H9 (cell line): ENCODE measurements at regions not wholly inside any gene's neighbourhood (a gene's known extent, or its start where the extent isn't known, plus 50 kb on each side); places are given as distances from the start of the nearest gene placed in this dataset.

Source experiments
- DNase-seq: peaks from one replicate; pipeline ENCODE4 v3.0.0-alpha.2; 2017
- H2AFZ ChIP-seq: one replicate; pipeline ENCODE4 v1.6.1; 2013; ENCODE audit warnings: mild to moderate bottlenecking, low read length, control low read depth, moderate library complexity
- H2AK5ac ChIP-seq: 2 replicates; pipeline ENCODE4 v1.6.1; 2013; ENCODE audit warnings: low read length, control low read depth, mixed read lengths; ENCODE audit not compliant: insufficient read length
- H2BK120ac ChIP-seq: one replicate; pipeline ENCODE4 v1.6.1; 2013; ENCODE audit warnings: low read depth, mild to moderate bottlenecking, low read length, control low read depth, inconsistent platforms; ENCODE audit not compliant: poor library complexity, severe bottlenecking
- H2BK12ac ChIP-seq: 2 replicates; pipeline ENCODE4 v1.6.1; 2013; ENCODE audit warnings: low read length, control low read depth, mixed read lengths, low read depth; ENCODE audit not compliant: insufficient read length
- H2BK15ac ChIP-seq: 2 replicates; pipeline ENCODE4 v1.6.1; 2013; ENCODE audit warnings: low read depth, low read length, control low read depth
- H2BK20ac ChIP-seq: one replicate; pipeline ENCODE4 v1.6.1; 2013; ENCODE audit warnings: low read depth, mild to moderate bottlenecking, low read length, control low read depth, inconsistent platforms; ENCODE audit not compliant: poor library complexity, severe bottlenecking
- H2BK5ac ChIP-seq: 2 replicates; pipeline ENCODE4 v1.6.1; 2013; ENCODE audit warnings: low read length, control low read depth, mixed read lengths; ENCODE audit not compliant: insufficient read length
- H3K14ac ChIP-seq: 2 replicates; pipeline ENCODE4 v1.6.1; 2013; ENCODE audit warnings: low read length, control low read depth; ENCODE audit not compliant: insufficient read depth
- H3K18ac ChIP-seq: 2 replicates; pipeline ENCODE4 v1.6.1; 2013; ENCODE audit warnings: low read depth, mild to moderate bottlenecking, mixed read lengths, low read length, control low read depth; ENCODE audit not compliant: insufficient read length
- H3K23ac ChIP-seq: 2 replicates; pipeline ENCODE4 v1.6.1; 2013; ENCODE audit warnings: low read length, control low read depth, mixed read lengths, low read depth; ENCODE audit not compliant: insufficient read length
- H3K23me2 ChIP-seq: 2 replicates; pipeline ENCODE4 v1.6.1; 2013; ENCODE audit warnings: low read depth, mild to moderate bottlenecking, mixed read lengths, low read length, control low read depth; ENCODE audit not compliant: insufficient read length, poor library complexity, severe bottlenecking
- H3K27ac ChIP-seq: 2 replicates; pipeline ENCODE4 v1.5.1; 2013; ENCODE audit warnings: low read length, control low read depth, mixed read lengths, low read depth; ENCODE audit not compliant: insufficient read length
- H3K27me3 ChIP-seq: 2 replicates; pipeline ENCODE4 v1.6.1; 2013; ENCODE audit warnings: low read length, control low read depth, inconsistent platforms; ENCODE audit not compliant: insufficient read depth
- H3K4ac ChIP-seq: 2 replicates; pipeline ENCODE4 v1.6.1; 2013; ENCODE audit warnings: low read depth, mild to moderate bottlenecking, control low read depth, inconsistent platforms, low read length, moderate library complexity
- H3K4me1 ChIP-seq: 2 replicates; pipeline ENCODE4 v1.6.1; 2013; ENCODE audit warnings: low read length, control low read depth, inconsistent platforms; ENCODE audit not compliant: insufficient read depth
- H3K4me2 ChIP-seq: 2 replicates; pipeline ENCODE4 v1.6.1; 2013; ENCODE audit warnings: low read length, control low read depth, mixed read lengths; ENCODE audit not compliant: insufficient read length, insufficient read depth
- H3K56ac ChIP-seq: 2 replicates; pipeline ENCODE4 v1.6.1; 2013; ENCODE audit warnings: low read depth, mild to moderate bottlenecking, mixed read lengths, low read length, control low read depth; ENCODE audit not compliant: insufficient read length
- H3K79me1 ChIP-seq: 2 replicates; pipeline ENCODE4 v1.6.1; 2013; ENCODE audit warnings: low read depth, mild to moderate bottlenecking, moderate library complexity, low read length, control low read depth, inconsistent platforms; ENCODE audit not compliant: insufficient read depth, poor library complexity, severe bottlenecking
- H3K79me2 ChIP-seq: 2 replicates; pipeline ENCODE4 v1.6.1; 2013; ENCODE audit warnings: low read length, control low read depth, inconsistent platforms; ENCODE audit not compliant: insufficient read depth
- H3K9ac ChIP-seq: 2 replicates; pipeline ENCODE4 v1.6.1; 2013; ENCODE audit warnings: low read length, control low read depth, mixed read lengths; ENCODE audit not compliant: insufficient read length; ENCODE audit errors: extremely low read depth
- H3K9me3 ChIP-seq: one replicate; pipeline ENCODE4 v1.6.1; 2013; ENCODE audit warnings: low read depth, low read length, inconsistent platforms; ENCODE audit not compliant: control insufficient read depth
- H3T11ph ChIP-seq: one replicate; pipeline ENCODE4 v1.6.1; 2013; ENCODE audit warnings: mild to moderate bottlenecking, low read length, control low read depth, inconsistent platforms
- H4K20me1 ChIP-seq: one replicate; pipeline ENCODE4 v1.6.1; 2013; ENCODE audit not compliant: control insufficient read depth, insufficient read length, insufficient read depth
- H4K5ac ChIP-seq: 2 replicates; pipeline ENCODE4 v1.6.1; 2013; ENCODE audit warnings: low read depth, mild to moderate bottlenecking, mixed read lengths, low read length, control low read depth; ENCODE audit not compliant: insufficient read length
- H4K8ac ChIP-seq: replicated peaks from 2 replicates; pipeline ENCODE4 v1.6.1; 2013; ENCODE audit warnings: low read length, control low read depth, mixed read lengths, low read depth; ENCODE audit not compliant: insufficient read length
- H4K91ac ChIP-seq: 2 replicates; pipeline ENCODE4 v1.6.1; 2013; ENCODE audit warnings: low read depth, mild to moderate bottlenecking, moderate library complexity, mixed read lengths, low read length, control low read depth; ENCODE audit not compliant: insufficient read length
- H3K27ac Mint-ChIP-seq, 3 experiments: 2 replicates in 2 of 3; 3 replicates in 1 of 3; pipeline ENCODE4 v1.8.0; 2020 to 2021; ENCODE audit warnings: mixed read lengths in 3 of 3, mild to moderate bottlenecking in 1 of 3, moderate library complexity in 1 of 3
- H3K27me3 Mint-ChIP-seq: 2 replicates; pipeline ENCODE4 v1.8.0; 2021; ENCODE audit warnings: low read depth, mild to moderate bottlenecking, moderate library complexity, mixed read lengths
- H3K36me3 Mint-ChIP-seq, 3 experiments: 2 replicates in 2 of 3; 3 replicates in 1 of 3; pipeline ENCODE4 v1.8.0; 2020 to 2021; ENCODE audit warnings: low read depth in 3 of 3, mixed read lengths in 3 of 3; ENCODE audit not compliant: insufficient read depth in 1 of 3
- H3K4me1 Mint-ChIP-seq, 2 experiments: 2 replicates each; pipeline ENCODE4 v1.8.0; 2020; ENCODE audit warnings: mixed read lengths in 2 of 2
- H3K4me3 Mint-ChIP-seq, 2 experiments: 2 replicates in 1 of 2; 3 replicates in 1 of 2; pipeline ENCODE4 v1.8.0; 2020 to 2021; ENCODE audit warnings: mild to moderate bottlenecking in 2 of 2, mixed read lengths in 2 of 2, moderate library complexity in 1 of 2
- H3K9me3 Mint-ChIP-seq, 2 experiments: 2 replicates in 1 of 2; 3 replicates in 1 of 2; pipeline ENCODE4 v1.8.0; 2020; ENCODE audit warnings: mild to moderate bottlenecking in 2 of 2, mixed read lengths in 2 of 2, moderate library complexity in 1 of 2
- CTCF ChIP-seq: fragments of 200-600 bp; sonication (generic); conservative IDR thresholded peaks from 3 replicates; pipeline ENCODE4 v1.8.0; 2021; ENCODE audit warnings: antibody characterized with exemption, mild to moderate bottlenecking
- WGBS: extraction: QIAGEN DNeasy Blood & Tissue Kit; methylation state at CpG from one replicate; pipeline ENCODE4 v1.1.7; 2013; ENCODE audit warnings: missing lambda C conversion rate, low lambda C conversion rate, mixed read lengths; ENCODE audit not compliant: insufficient read length; ENCODE audit errors: extremely low coverage; 5-methylcytosine and 5-hydroxymethylcytosine counted together

- no peaks in the 10 kb centered on the region for H3K23me2 ChIP-seq
- no peak overlapping the region for H2BK120ac ChIP-seq
- H4K91ac ChIP-seq = no peak overlapping the region
- no peaks in the 10 kb centered on the region for H4K20me1 ChIP-seq
- no peak overlapping the region for H2BK12ac ChIP-seq
- H3K9ac ChIP-seq = no peak overlapping the region
- no peaks in the 10 kb centered on the region for H3K4me1 ChIP-seq
- Mint-ChIP-seq H3K27ac (no peak overlapping the region), H3K9me3 (peaks cover 3 to 5% of the 10 kb centered on the region in 2 experiments; a peak in 3 of 5 replicates), H3K4me1 (peaks cover 4 to 5% of the 10 kb centered on the region in 2 experiments; a peak in 2 of 4 replicates), H3K4me3 (no peak overlapping the region), H3K36me3 (no peaks in the 10 kb centered on the region; a peak in 1 of 7 replicates), H3K27me3 (no peaks in the 10 kb centered on the region)
- no peak overlapping the region for H2AFZ ChIP-seq
- H3K4ac ChIP-seq = no peak overlapping the region
- no peak overlapping the region for H2AK5ac ChIP-seq
- H3K79me1 ChIP-seq = no peaks in the 10 kb centered on the region
- H4K8ac ChIP-seq = no peak overlapping the region
- H3K79me2 ChIP-seq = no peaks in the 10 kb centered on the region
- no peak overlapping the region for H3K56ac ChIP-seq
- no peak overlapping the region for H3K18ac ChIP-seq
- no peak overlapping the region for H4K5ac ChIP-seq
- H3K27ac ChIP-seq = no peak overlapping the region
- H2BK20ac ChIP-seq = no peak overlapping the region
- no peak overlapping the region for H3K23ac ChIP-seq
- no peaks in the 10 kb centered on the region for H3K9me3 ChIP-seq
- DNase-seq = no peak
- H3K14ac ChIP-seq = no peak overlapping the region
- H2BK15ac ChIP-seq = no peak overlapping the region
- H3K4me2 ChIP-seq = no peak overlapping the region
- H2BK5ac ChIP-seq = no peak overlapping the region
- H3K27me3 ChIP-seq = no peaks in the 10 kb centered on the region
- no peak overlapping the region for H3T11ph ChIP-seq
- TF ChIP-seq CTCF = no peak
- no CpG with 5 or more reads among the region's 2 CpGs for WGBS
Observed at GRCh38 chr2:35891936-35892335, 463.6 kb upstream of the CRIM1 start.
